ENCODE measurements at regions not wholly inside any gene's neighbourhood (a gene's known extent, or its start where the extent isn't known, plus 50 kb on each side); places are given as distances from the start of the nearest gene placed in this dataset.

- no peak for DNase-seq (ENCODE audit: low spot score)
Observed at GRCh38 chr2:111695441-111696007, 188.5 kb downstream of the ANAPC1 start.

- DNase-seq (ENCODE audit: low spot score), result no peak
Observed at GRCh38 chr2:111696226-111696625, 187.8 kb downstream of the ANAPC1 start.

GRCh38 chr2:111697560-111697959 is 186.4 kb downstream of the ANAPC1 start:
- no peak for DNase-seq (ENCODE audit: low spot score)

GRCh38 chr2:111698089-111698488 is 185.9 kb downstream of the ANAPC1 start:
- no peak for DNase-seq (ENCODE audit: low spot score)

GRCh38 chr2:111698743-111699554 is 185.0 kb downstream of the ANAPC1 start:
- peak; percentile 78 for DNase-seq (ENCODE audit: low spot score)

GRCh38 chr2:111701266-111701665 is 182.7 kb downstream of the ANAPC1 start:
- no peak for DNase-seq (ENCODE audit: low spot score)

- DNase-seq (ENCODE audit: low spot score), result no peak
Observed at GRCh38 chr2:111701798-111702118, 182.2 kb downstream of the ANAPC1 start.

- DNase-seq (ENCODE audit: low spot score), result no peak
Observed at GRCh38 chr2:111702119-111702803, 181.7 kb downstream of the ANAPC1 start.

- no peak for DNase-seq (ENCODE audit: low spot score)
Observed at GRCh38 chr2:111702804-111703196, 181.2 kb downstream of the ANAPC1 start.

- DNase-seq (ENCODE audit: low spot score), result peak; percentile 53
Observed at GRCh38 chr2:111703759-111704158, 180.2 kb downstream of the ANAPC1 start.

GRCh38 chr2:111704246-111704645 is 179.7 kb downstream of the ANAPC1 start:
- DNase-seq (ENCODE audit: low spot score), result no peak

- DNase-seq (ENCODE audit: low spot score), result no peak
Observed at GRCh38 chr2:111705239-111705638, 178.8 kb downstream of the ANAPC1 start.

GRCh38 chr2:111705711-111706336 is 178.2 kb downstream of the ANAPC1 start:
- DNase-seq (ENCODE audit: low spot score), result no peak

GRCh38 chr2:111706481-111707001 is 177.5 kb downstream of the ANAPC1 start:
- DNase-seq (ENCODE audit: low spot score), result no peak

GRCh38 chr2:111707700-111708099 is 176.3 kb downstream of the ANAPC1 start:
- DNase-seq (ENCODE audit: low spot score), result no peak

- DNase-seq (ENCODE audit: low spot score), result peak; percentile 30
Observed at GRCh38 chr2:111708476-111709180, 175.4 kb downstream of the ANAPC1 start.

- DNase-seq (ENCODE audit: low spot score), result no peak
Observed at GRCh38 chr2:111709321-111709720, 174.7 kb downstream of the ANAPC1 start.

- peak; percentile 46 for DNase-seq (ENCODE audit: low spot score)
Observed at GRCh38 chr2:111710085-111710484, 173.9 kb downstream of the ANAPC1 start.

- peak; percentile 23 for DNase-seq (ENCODE audit: low spot score)
Observed at GRCh38 chr2:111710613-111711012, 173.4 kb downstream of the ANAPC1 start.

GRCh38 chr2:111711270-111711669 is 172.7 kb downstream of the ANAPC1 start:
- peak; percentile 4 for DNase-seq (ENCODE audit: low spot score)

- peak; percentile 46 for DNase-seq (ENCODE audit: low spot score)
Observed at GRCh38 chr2:111712361-111712760, 171.6 kb downstream of the ANAPC1 start.
